IMR-90 (cell line): ENCODE measurements at regions not wholly inside any gene's neighbourhood (a gene's known extent, or its start where the extent isn't known, plus 50 kb on each side); places are given as distances from the start of the nearest gene placed in this dataset.

Experiments used
- ATAC-seq: fragments of 200-7000 bp; cut with Tn5 transposase; 2 replicates; pipeline ENCODE4 v1.9.1; 2020; ENCODE audit warnings: low read depth, mild to moderate bottlenecking, moderate library complexity
- BruUV-seq: library from RNA; stranded (reverse); fragments of 400-500 nt; replicated peaks from 2 replicates; lab custom pipeline; 2021; lab: Mats Ljungman, UMichigan
- CTCF ChIA-PET: fragments of 300-600 bp; formaldehyde crosslinking; extraction: SDS; loops from one replicate; lab custom pipeline; 2021; ENCODE audit warnings: antibody characterized with exemption; lab: Yijun Ruan, JAX
- POLR2A ChIA-PET: fragments of 300-600 bp; sonication (Branson Sonifier 250); formaldehyde crosslinking; loops from one replicate; lab custom pipeline; 2022; ENCODE audit warnings: antibody characterized with exemption; ENCODE audit not compliant: unreplicated experiment; lab: Charles Lee
- DNase-seq: peaks from one replicate; pipeline ENCODE4 v3.0.0; 2013
- H2AFZ ChIP-seq: replicated peaks from 2 replicates; pipeline ENCODE3; 2013; ENCODE audit warnings: low read length, mild to moderate bottlenecking; ENCODE audit not compliant: poor library complexity
- H2AK5ac ChIP-seq: 2 replicates; pipeline ENCODE4 v1.6.1; 2013; ENCODE audit warnings: low read depth, low read length, inconsistent platforms
- H2AK9ac ChIP-seq: replicated peaks from 2 replicates; pipeline ENCODE3; 2013; ENCODE audit warnings: mild to moderate bottlenecking, low read depth, low read length, moderate library complexity; ENCODE audit not compliant: poor library complexity
- H2BK120ac ChIP-seq: 2 replicates; pipeline ENCODE4 v1.6.1; 2013; ENCODE audit warnings: low read depth, low read length, inconsistent platforms
- H2BK15ac ChIP-seq: 3 replicates; pipeline ENCODE4 v1.6.1; 2013; ENCODE audit warnings: low read depth, low read length, inconsistent platforms
- H2BK20ac ChIP-seq: 2 replicates; pipeline ENCODE4 v1.6.1; 2013; ENCODE audit warnings: low read depth, mild to moderate bottlenecking, inconsistent platforms, low read length, moderate library complexity
- H2BK5ac ChIP-seq: 2 replicates; pipeline ENCODE4 v1.6.1; 2013; ENCODE audit warnings: mild to moderate bottlenecking, low read depth, low read length, inconsistent platforms; ENCODE audit not compliant: poor library complexity, severe bottlenecking
- H3K14ac ChIP-seq: replicated peaks from 2 replicates; pipeline ENCODE4 v1.6.1; 2013; ENCODE audit warnings: low read depth, low read length, inconsistent platforms
- H3K18ac ChIP-seq: 2 replicates; pipeline ENCODE4 v1.6.1; 2013; ENCODE audit warnings: low read depth, low read length, control low read depth
- H3K23ac ChIP-seq: 2 replicates; pipeline ENCODE4 v1.6.1; 2013; ENCODE audit warnings: low read depth, low read length, inconsistent platforms
- H3K27ac ChIP-seq: 2 replicates; pipeline ENCODE4 v1.5.1; 2013; ENCODE audit warnings: mild to moderate bottlenecking, control low read depth, low read length; ENCODE audit not compliant: insufficient read depth
- H3K27me3 ChIP-seq: 2 replicates; pipeline ENCODE4 v1.6.1; 2013; ENCODE audit warnings: low read length; ENCODE audit not compliant: control insufficient read depth, insufficient read depth
- H3K36me3 ChIP-seq: 2 replicates; pipeline ENCODE4 v1.6.1; 2013; ENCODE audit warnings: low read length, mixed read lengths; ENCODE audit not compliant: control insufficient read depth, insufficient read depth
- H3K4ac ChIP-seq: 2 replicates; pipeline ENCODE4 v1.6.1; 2013; ENCODE audit warnings: low read depth, low read length, inconsistent platforms
- H3K4me1 ChIP-seq: 2 replicates; pipeline ENCODE4 v1.6.1; 2013; ENCODE audit warnings: low read length, mixed read lengths; ENCODE audit not compliant: control insufficient read depth, insufficient read depth
- H3K4me2 ChIP-seq: 2 replicates; pipeline ENCODE4 v1.6.1; 2013; ENCODE audit warnings: low read depth, mild to moderate bottlenecking, control low read depth, low read length, moderate library complexity
- H3K4me3 ChIP-seq: 2 replicates; pipeline ENCODE4 v1.5.1; 2013; ENCODE audit warnings: low read depth, mild to moderate bottlenecking, control low read depth, low read length, moderate library complexity; ENCODE audit not compliant: insufficient read depth
- H3K56ac ChIP-seq: 2 replicates; pipeline ENCODE4 v1.6.1; 2013; ENCODE audit warnings: low read length, inconsistent platforms; ENCODE audit not compliant: insufficient read depth; ENCODE audit errors: extremely low read depth
- H3K79me1 ChIP-seq, 2 experiments: 2 replicates each; pipeline ENCODE4 v1.6.1; 2013; ENCODE audit warnings: low read length in 2 of 2, inconsistent platforms in 1 of 2, low read depth in 1 of 2
- H3K9ac ChIP-seq: 2 replicates; pipeline ENCODE4 v1.6.1; 2013; ENCODE audit warnings: low read depth, low read length, control low read depth
- H3K9me1 ChIP-seq: 2 replicates; pipeline ENCODE4 v1.6.1; 2013; ENCODE audit warnings: low read length, inconsistent platforms; ENCODE audit not compliant: insufficient read depth
- H3K9me3 ChIP-seq: 2 replicates; pipeline ENCODE4 v1.6.1; 2013; ENCODE audit warnings: low read length; ENCODE audit not compliant: control insufficient read depth, insufficient read depth
- H4K20me1 ChIP-seq: 2 replicates; pipeline ENCODE4 v1.6.1; 2013; ENCODE audit warnings: low read length, inconsistent platforms; ENCODE audit not compliant: insufficient read depth
- H4K5ac ChIP-seq: 2 replicates; pipeline ENCODE4 v1.6.1; 2013; ENCODE audit warnings: mild to moderate bottlenecking, low read depth, low read length, control low read depth
- H4K8ac ChIP-seq, 2 experiments: 2 replicates each; pipeline ENCODE4 v1.6.1; 2013; ENCODE audit warnings: low read depth in 2 of 2, low read length in 2 of 2, control low read depth in 1 of 2, inconsistent platforms in 1 of 2
- H4K91ac ChIP-seq: 2 replicates; pipeline ENCODE4 v1.6.1; 2013; ENCODE audit warnings: low read depth, low read length, inconsistent platforms; ENCODE audit not compliant: insufficient read depth
- BHLHE40 ChIP-seq: fragments of 150-350 bp; IDR thresholded peaks from 2 replicates; pipeline ENCODE4 v1.6.1; 2016; ENCODE audit warnings: mild to moderate bottlenecking, low read depth, low read length
- CHD1 ChIP-seq: IDR thresholded peaks from 2 replicates; pipeline ENCODE4 v1.6.1; 2012; ENCODE audit warnings: low read depth, low read length, improper control_type of control experiment
- FOS ChIP-seq: fragments of 150-350 bp; IDR thresholded peaks from 2 replicates; pipeline ENCODE4 v1.6.1; 2016; ENCODE audit warnings: low read depth, low read length
- NFE2L2 ChIP-seq: fragments of 150-350 bp; IDR thresholded peaks from 2 replicates; pipeline ENCODE4 v1.6.1; 2016; ENCODE audit warnings: low read depth, mild to moderate bottlenecking, low read length
- RFX5 ChIP-seq: IDR thresholded peaks from 2 replicates; pipeline ENCODE4 v1.8.0; 2012; ENCODE audit warnings: low read depth, mild to moderate bottlenecking, low read length, moderate library complexity
- SMC3 ChIP-seq: fragments of 150-350 bp; IDR thresholded peaks from 2 replicates; pipeline ENCODE4 v1.6.1; 2016; ENCODE audit warnings: low read depth, mild to moderate bottlenecking, antibody characterized with exemption, low read length, moderate library complexity
- USF2 ChIP-seq: fragments of 150-350 bp; IDR thresholded peaks from 2 replicates; pipeline ENCODE4 v1.6.1; 2017; ENCODE audit warnings: mild to moderate bottlenecking, antibody characterized with exemption, low read length, low read depth
- WGBS, 2 experiments: methylation state at CpG; one replicate each; pipeline versions ENCODE4 v1.1.5 to v1.1.7; 2013; ENCODE audit warnings: missing lambda C conversion rate in 2 of 2; ENCODE audit not compliant: insufficient read length in 1 of 2; ENCODE audit errors: extremely low coverage in 2 of 2; 5-methylcytosine and 5-hydroxymethylcytosine counted together
- dilution Hi-C: fragments of 300-500 bp; cut with HindIII; formaldehyde crosslinking; loops from one replicate; pipeline ENCODE4 v1.14.3; 2018; ENCODE audit warnings: low sequenced_read_pairs; ENCODE audit not compliant: unreplicated experiment
- in situ Hi-C: fragments of 300-500 bp; cut with MboI; formaldehyde crosslinking; loops from 3 replicates; pipeline ENCODE4 v1.14.3; 2019; ENCODE audit warnings: low sequenced_read_pairs, inconsistent platforms, mixed read lengths
- intact Hi-C: fragments of 100-400 bp; cut with micrococcal nuclease; formaldehyde crosslinking; loops from 2 replicates; pipeline ENCODE4 v1.10.0; 2022

- TF ChIP-seq USF2 = no peak
Measured at GRCh38 chr9:81824802-81825730, 103.2 kb upstream of the SPATA31D4 start (continued).

GRCh38 chr9:81825846-81826516 is 102.2 kb upstream of the SPATA31D4 start:
- Histone ChIP-seq H3K4me2 (no peak overlapping the region), H2AK5ac (peak overlapping the region; percentile 7; the same call in 1 of the 2 replicates), H2BK20ac (peak overlapping the region; percentile 54), H2AK9ac (no peak overlapping the region), H3K56ac (no peak overlapping the region), H4K5ac (no peak overlapping the region), H4K20me1 (no peaks in the 10 kb centered on the region), H3K4me1 (peaks cover 20% of the 10 kb centered on the region), H3K36me3 (no peaks in the 10 kb centered on the region), H2AFZ (peak overlapping the region; percentile 19), H4K91ac (no peak overlapping the region), H3K4ac (peak overlapping the region; percentile 32; the same call in 1 of the 2 replicates), H3K23ac (no peak overlapping the region), H4K8ac (no peak overlapping the region), H3K9ac (no peak overlapping the region), H3K9me1 (no peaks in the 10 kb centered on the region; the same call in none of the 2 replicates), H3K27ac (no peak overlapping the region), H3K4me3 (no peak overlapping the region), H3K79me1 (no peaks in the 10 kb centered on the region), H3K18ac (peak overlapping the region; percentile 21; the same call in 1 of the 2 replicates), H3K9me3 (no peaks in the 10 kb centered on the region), H3K27me3 (no peaks in the 10 kb centered on the region), H2BK120ac (peak overlapping the region; percentile 30; the same call in 1 of the 2 replicates), H3K14ac (no peak overlapping the region), H2BK15ac (0 out of 3 replicates have a peak overlapping the region, but pooled peaks have one; percentile 18), H2BK5ac (no peak overlapping the region)
- CTCF ChIA-PET = no interaction called here
- DNase-seq = peak; percentile 30
- in situ Hi-C loops (no loop called here), dilution Hi-C loops (no loop called here), intact Hi-C loops (no loop called here)
- POLR2A ChIA-PET = no interaction called here
- WGBS, 2 experiments = no CpG with 5 or more reads among the region's 3 CpGs
- ATAC-seq = no peak
- no TSS peak for BruUV-seq
- TF ChIP-seq RFX5 (no peak), FOS (no peak), BHLHE40 (no peak), CHD1 (no peak), SMC3 (no peak), NFE2L2 (no peak)
